ENCODE measurements at regions not wholly inside any gene's neighbourhood (a gene's known extent, or its start where the extent isn't known, plus 50 kb on each side); places are given as distances from the start of the nearest gene placed in this dataset.
A peak's percentile ranks its signal among the peaks of the same experiment; 100 is the strongest.

DNA sequence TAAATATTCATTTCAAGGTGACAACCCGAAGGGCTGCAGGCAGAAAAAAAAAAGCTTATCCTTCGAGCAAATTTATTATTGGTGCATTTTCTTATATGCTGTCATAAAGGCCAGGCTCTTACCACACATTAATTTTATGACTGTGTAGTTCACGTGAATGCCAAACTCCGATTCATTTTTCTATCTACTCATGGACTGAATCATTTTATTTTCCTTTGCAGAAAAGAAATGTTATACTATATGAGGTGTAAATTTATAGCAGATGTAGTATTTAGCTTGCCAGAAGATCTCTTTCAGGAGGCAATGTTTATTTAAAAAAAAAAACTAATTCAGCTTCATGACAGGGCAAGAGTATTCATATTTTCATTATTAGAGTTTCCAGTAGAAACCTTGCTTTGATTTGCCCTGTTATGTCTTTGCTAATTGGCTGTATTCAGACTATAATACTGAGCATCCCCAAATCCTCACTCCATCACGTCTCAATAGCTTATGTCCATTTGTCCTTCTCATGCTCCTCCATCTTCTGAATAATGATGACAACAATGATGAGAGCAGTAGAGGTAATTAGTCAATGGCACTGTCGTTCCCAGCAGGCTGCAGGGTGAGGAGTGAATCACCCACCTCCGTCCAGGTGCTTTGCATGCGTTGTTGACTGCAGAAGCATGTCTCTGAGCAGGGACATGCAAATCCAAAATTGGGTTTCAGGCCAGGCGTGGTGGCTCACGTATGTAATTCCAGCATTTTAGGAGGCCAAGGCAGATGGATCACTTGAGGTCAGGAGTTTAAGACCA, 101.1 kb upstream of the RAB12 start:
- Histone ChIP-seq H3K36me3 (ENCODE audit: insufficient read depth, low read length) (no peaks in the 10 kb centered on the region), H2AFZ (ENCODE audit: low read depth, low read length) (no peak overlapping the region), H3K4me2 (ENCODE audit: low read length) (no peak overlapping the region), H3K27me3 (ENCODE audit: insufficient read depth, low read length) (peaks cover 3% of the 10 kb centered on the region), H3K27ac (ENCODE audit: low read depth, low read length) (no peak overlapping the region), H3K9ac (ENCODE audit: low read length) (no peak overlapping the region), H3K79me2 (ENCODE audit: insufficient read depth, low read length) (no peaks in the 10 kb centered on the region), H4K20me1 (ENCODE audit: insufficient read depth, low read length) (no peaks in the 10 kb centered on the region), H3K4me3 (ENCODE audit: insufficient read depth, low read depth, low read length) (no peak overlapping the region), H3K4me1 (ENCODE audit: insufficient read depth, low read length) (no peaks in the 10 kb centered on the region), H3K9me3 (ENCODE audit: insufficient read depth, low read depth, low read length) (no peaks in the 10 kb centered on the region)
- TF ChIP-seq, protein P1, sequence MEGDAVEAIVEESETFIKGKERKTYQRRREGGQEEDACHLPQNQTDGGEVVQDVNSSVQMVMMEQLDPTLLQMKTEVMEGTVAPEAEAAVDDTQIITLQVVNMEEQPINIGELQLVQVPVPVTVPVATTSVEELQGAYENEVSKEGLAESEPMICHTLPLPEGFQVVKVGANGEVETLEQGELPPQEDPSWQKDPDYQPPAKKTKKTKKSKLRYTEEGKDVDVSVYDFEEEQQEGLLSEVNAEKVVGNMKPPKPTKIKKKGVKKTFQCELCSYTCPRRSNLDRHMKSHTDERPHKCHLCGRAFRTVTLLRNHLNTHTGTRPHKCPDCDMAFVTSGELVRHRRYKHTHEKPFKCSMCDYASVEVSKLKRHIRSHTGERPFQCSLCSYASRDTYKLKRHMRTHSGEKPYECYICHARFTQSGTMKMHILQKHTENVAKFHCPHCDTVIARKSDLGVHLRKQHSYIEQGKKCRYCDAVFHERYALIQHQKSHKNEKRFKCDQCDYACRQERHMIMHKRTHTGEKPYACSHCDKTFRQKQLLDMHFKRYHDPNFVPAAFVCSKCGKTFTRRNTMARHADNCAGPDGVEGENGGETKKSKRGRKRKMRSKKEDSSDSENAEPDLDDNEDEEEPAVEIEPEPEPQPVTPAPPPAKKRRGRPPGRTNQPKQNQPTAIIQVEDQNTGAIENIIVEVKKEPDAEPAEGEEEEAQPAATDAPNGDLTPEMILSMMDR (IDR thresholded peaks at IDR 0.05; ENCODE audit: insufficient read depth, low read depth, low read length), result no peak
- no peak for TF ChIP-seq EZH2 (IDR thresholded peaks at IDR 0.05; ENCODE audit: insufficient read depth, low read length)
- Mint-ChIP-seq H3K4me1 (ENCODE audit: low read depth, unreplicated experiment) (no peaks in the 10 kb centered on the region), H3K27ac (ENCODE audit: unreplicated experiment) (no peak overlapping the region), H3K36me3 (ENCODE audit: low read depth, unreplicated experiment) (no peaks in the 10 kb centered on the region), H3K27me3 (ENCODE audit: low read depth, unreplicated experiment) (peaks cover 18% of the 10 kb centered on the region), H3K4me3 (ENCODE audit: unreplicated experiment) (no peak overlapping the region), H3K9me3 (ENCODE audit: unreplicated experiment) (no peaks in the 10 kb centered on the region)
- FAIRE-seq (no peak), DNase-seq (ENCODE audit: low read depth) (peak; percentile 16)

DNA sequence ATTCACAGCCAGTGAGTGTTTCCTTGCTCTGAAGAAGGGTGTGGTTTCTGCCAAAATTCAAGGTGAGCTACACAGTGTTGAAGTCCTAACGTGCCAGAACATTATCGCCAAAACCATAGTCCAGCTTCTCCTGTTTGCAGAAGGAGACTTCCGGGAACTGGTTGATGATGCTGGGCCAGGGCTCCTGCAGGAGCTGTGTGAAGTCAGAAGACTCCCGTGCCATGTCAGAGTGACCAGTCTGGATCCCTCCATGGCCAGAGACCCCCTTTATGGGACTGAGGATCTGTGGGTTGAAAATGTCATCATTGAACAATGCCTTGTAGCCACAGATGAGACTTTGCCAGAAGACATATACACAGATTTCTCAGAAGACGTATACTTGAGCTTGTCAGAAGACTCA, 96.0 kb upstream of the RAB12 start:
- Mint-ChIP-seq H3K9me3 (ENCODE audit: unreplicated experiment) (peaks cover 3% of the 10 kb centered on the region), H3K4me3 (ENCODE audit: unreplicated experiment) (no peak overlapping the region), H3K27me3 (ENCODE audit: low read depth, unreplicated experiment) (peaks cover 13% of the 10 kb centered on the region), H3K27ac (ENCODE audit: unreplicated experiment) (no peak overlapping the region), H3K36me3 (ENCODE audit: low read depth, unreplicated experiment) (no peaks in the 10 kb centered on the region), H3K4me1 (ENCODE audit: low read depth, unreplicated experiment) (peaks cover 2% of the 10 kb centered on the region)
- Histone ChIP-seq H3K79me2 (ENCODE audit: insufficient read depth, low read length) (no peaks in the 10 kb centered on the region), H3K36me3 (ENCODE audit: insufficient read depth, low read length) (no peaks in the 10 kb centered on the region), H3K9ac (ENCODE audit: low read length) (no peak overlapping the region), H3K4me1 (ENCODE audit: insufficient read depth, low read length) (no peaks in the 10 kb centered on the region), H3K4me2 (ENCODE audit: low read length) (no peak overlapping the region), H2AFZ (ENCODE audit: low read depth, low read length) (no peak overlapping the region), H3K27me3 (ENCODE audit: insufficient read depth, low read length) (peaks cover 3% of the 10 kb centered on the region), H4K20me1 (ENCODE audit: insufficient read depth, low read length) (no peaks in the 10 kb centered on the region), H3K27ac (ENCODE audit: low read depth, low read length) (no peak overlapping the region), H3K4me3 (ENCODE audit: insufficient read depth, low read depth, low read length) (no peak overlapping the region), H3K9me3 (ENCODE audit: insufficient read depth, low read depth, low read length) (no peaks in the 10 kb centered on the region)
- DNase-seq (ENCODE audit: low read depth) (no peak), FAIRE-seq (no peak)
- TF ChIP-seq, protein P1 (IDR thresholded peaks at IDR 0.05; ENCODE audit: insufficient read depth, low read depth, low read length), result no peak
- TF ChIP-seq EZH2 (IDR thresholded peaks at IDR 0.05; ENCODE audit: insufficient read depth, low read length), result no peak

DNA sequence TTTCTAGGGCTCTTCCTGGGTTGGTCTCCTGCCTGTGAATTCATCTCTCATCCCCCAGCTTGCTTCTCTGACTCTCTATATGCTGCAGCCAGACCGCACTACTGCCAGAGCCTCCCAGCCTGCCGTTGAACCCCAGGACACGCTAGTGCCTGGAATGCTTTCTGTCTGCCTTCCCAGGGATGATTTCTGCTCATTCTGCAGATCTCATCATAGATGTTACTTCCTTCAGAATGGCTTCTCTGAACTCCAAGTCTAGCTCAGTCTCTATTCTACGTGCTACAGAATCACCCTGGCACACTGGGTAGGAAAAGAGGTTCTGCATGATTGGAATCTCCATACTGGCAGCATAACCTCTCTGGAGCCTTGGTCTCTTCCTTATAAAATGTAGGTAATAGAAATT, 94.8 kb upstream of the RAB12 start:
- no peak overlapping the region for H3K27ac Mint-ChIP-seq (ENCODE audit: unreplicated experiment)
- Histone ChIP-seq H3K4me2 (ENCODE audit: low read length) (no peak overlapping the region), H3K27ac (ENCODE audit: low read depth, low read length) (no peak overlapping the region), H3K4me3 (ENCODE audit: insufficient read depth, low read depth, low read length) (no peak overlapping the region), H3K36me3 (ENCODE audit: insufficient read depth, low read length) (no peaks in the 10 kb centered on the region), H3K4me1 (ENCODE audit: insufficient read depth, low read length) (no peaks in the 10 kb centered on the region), H4K20me1 (ENCODE audit: insufficient read depth, low read length) (no peaks in the 10 kb centered on the region), H2AFZ (ENCODE audit: low read depth, low read length) (no peak overlapping the region), H3K9ac (ENCODE audit: low read length) (no peak overlapping the region), H3K9me3 (ENCODE audit: insufficient read depth, low read depth, low read length) (no peaks in the 10 kb centered on the region), H3K79me2 (ENCODE audit: insufficient read depth, low read length) (no peaks in the 10 kb centered on the region), H3K27me3 (ENCODE audit: insufficient read depth, low read length) (peaks cover 3% of the 10 kb centered on the region)
- FAIRE-seq, result no peak
- TF ChIP-seq, protein P1 (IDR thresholded peaks at IDR 0.05; ENCODE audit: insufficient read depth, low read depth, low read length), result no peak
- TF ChIP-seq EZH2 (IDR thresholded peaks at IDR 0.05; ENCODE audit: insufficient read depth, low read length), result no peak
- peaks cover 3% of the 10 kb centered on the region for H3K9me3 Mint-ChIP-seq (ENCODE audit: unreplicated experiment)
- peaks cover 13% of the 10 kb centered on the region for H3K27me3 Mint-ChIP-seq (ENCODE audit: low read depth, unreplicated experiment)
- no peak overlapping the region for H3K4me3 Mint-ChIP-seq (ENCODE audit: unreplicated experiment)
- no peaks in the 10 kb centered on the region for H3K36me3 Mint-ChIP-seq (ENCODE audit: low read depth, unreplicated experiment)
- peaks cover 2% of the 10 kb centered on the region for H3K4me1 Mint-ChIP-seq (ENCODE audit: low read depth, unreplicated experiment)
- DNase-seq (ENCODE audit: low read depth), result no peak
